Liver (tissue), 8 donors: ENCODE measurements at regions not wholly inside any gene's neighbourhood (a gene's known extent, or its start where the extent isn't known, plus 50 kb on each side); places are given as distances from the start of the nearest gene placed in this dataset.

Experiments used
- DNase-seq: peaks from one replicate; pipeline ENCODE4 v3.0.0-alpha.2; 2017; ENCODE audit warnings: low spot score
- H3K27ac ChIP-seq, 2 donors: one replicate each; pipeline ENCODE4 v1.7.0; 2013; ENCODE audit warnings: inconsistent platforms in 2 of 2, low read length in 2 of 2, control low read depth in 1 of 2, low read depth in 1 of 2, mild to moderate bottlenecking in 1 of 2
- H3K27me3 ChIP-seq, 4 donors: one replicate each; pipeline versions ENCODE4 v1.6.1 to v1.7.0; 2013; ENCODE audit warnings: low read length in 3 of 4, inconsistent platforms in 1 of 4, mild to moderate bottlenecking in 1 of 4, moderate library complexity in 1 of 4; ENCODE audit not compliant: control insufficient read depth in 4 of 4, insufficient read depth in 4 of 4
- H3K36me3 ChIP-seq, 4 donors: one replicate each; pipeline versions ENCODE4 v1.6.1 to v1.7.0; 2013; ENCODE audit warnings: low read length in 3 of 4, mild to moderate bottlenecking in 3 of 4, low read depth in 1 of 4, moderate library complexity in 1 of 4; ENCODE audit not compliant: control insufficient read depth in 4 of 4, insufficient read depth in 3 of 4
- H3K4me1 ChIP-seq, 4 donors: one replicate each; pipeline versions ENCODE4 v1.6.1 to v1.7.0; 2013; ENCODE audit warnings: low read length in 3 of 4, mild to moderate bottlenecking in 3 of 4, moderate library complexity in 1 of 4; ENCODE audit not compliant: control insufficient read depth in 4 of 4, insufficient read depth in 4 of 4
- H3K4me3 ChIP-seq, 3 donors: one replicate each; pipeline versions ENCODE4 v1.6.1 to v1.7.0; 2013; ENCODE audit warnings: low read length in 3 of 3, control low read depth in 1 of 3, low read depth in 1 of 3, mild to moderate bottlenecking in 1 of 3
- H3K9ac ChIP-seq, 2 donors: one replicate each; pipeline ENCODE4 v1.7.0; 2013; ENCODE audit warnings: low read length in 2 of 2, mild to moderate bottlenecking in 2 of 2, moderate library complexity in 2 of 2, control low read depth in 1 of 2, low read depth in 1 of 2
- H3K9me3 ChIP-seq, 4 donors: one replicate each; pipeline versions ENCODE4 v1.6.1 to v1.7.0; 2013; ENCODE audit warnings: low read length in 3 of 4; ENCODE audit not compliant: control insufficient read depth in 4 of 4
- EGR1 ChIP-seq, 2 donors: IDR thresholded peaks; 2 replicates each; pipeline ENCODE4 v1.6.1; 2016 to 2018; ENCODE audit warnings: antibody characterized with exemption in 2 of 2, low read depth in 2 of 2
- FOXA2 ChIP-seq: IDR thresholded peaks from 2 replicates; pipeline ENCODE4 v1.6.1; 2016; ENCODE audit warnings: antibody characterized with exemption
- GABPA ChIP-seq, 2 donors: IDR thresholded peaks in 1 of 2; conservative IDR thresholded peaks in 1 of 2; 2 replicates each; pipeline ENCODE4 v1.6.1; 2016; ENCODE audit warnings: antibody characterized with exemption in 2 of 2, mild to moderate bottlenecking in 1 of 2, moderate library complexity in 1 of 2
- HNF4G ChIP-seq: IDR thresholded peaks from 2 replicates; pipeline ENCODE4 v1.6.1; 2016; ENCODE audit warnings: antibody characterized with exemption
- JUND ChIP-seq, 2 donors: IDR thresholded peaks; 2 replicates each; pipeline ENCODE4 v1.6.1; 2016; ENCODE audit warnings: antibody characterized with exemption in 2 of 2
- NR2F2 ChIP-seq: IDR thresholded peaks from 2 replicates; pipeline ENCODE4 v1.6.1; 2016; ENCODE audit warnings: antibody characterized with exemption
- RAD21 ChIP-seq, 2 donors: IDR thresholded peaks; 2 replicates each; pipeline ENCODE4 v1.6.1; 2016; ENCODE audit warnings: antibody characterized with exemption in 2 of 2, mild to moderate bottlenecking in 2 of 2
- SP1 ChIP-seq: IDR thresholded peaks from 2 replicates; pipeline ENCODE4 v1.6.1; 2018; ENCODE audit warnings: antibody characterized with exemption, mild to moderate bottlenecking
- TAF1 ChIP-seq: conservative IDR thresholded peaks from 2 replicates; pipeline ENCODE4 v1.6.1; 2016; ENCODE audit warnings: antibody characterized with exemption, mild to moderate bottlenecking
- YY1 ChIP-seq: IDR thresholded peaks from 2 replicates; pipeline ENCODE4 v1.6.1; 2016; ENCODE audit warnings: antibody characterized with exemption, mild to moderate bottlenecking
- WGBS: extraction: QIAGEN DNeasy Blood & Tissue Kit; methylation state at CpG from one replicate; pipeline ENCODE4 v1.1.7; 2013; 5-methylcytosine and 5-hydroxymethylcytosine counted together
- TF ChIP-seq, protein P1 (sequence below): IDR thresholded peaks from 2 replicates; pipeline ENCODE4 v1.6.1; 2016; ENCODE audit warnings: antibody characterized with exemption
- TF ChIP-seq, protein P2 (sequence below): IDR thresholded peaks from 2 replicates; pipeline ENCODE4 v1.6.1; 2016; ENCODE audit warnings: antibody characterized with exemption
- TF ChIP-seq, protein P3 (sequence below): IDR thresholded peaks from 2 replicates; pipeline ENCODE4 v1.6.1; 2016; ENCODE audit warnings: antibody characterized with exemption
- TF ChIP-seq, protein P4 (sequence below): IDR thresholded peaks from 2 replicates; pipeline ENCODE4 v1.6.1; 2016; ENCODE audit warnings: antibody characterized with exemption, mild to moderate bottlenecking
- TF ChIP-seq, protein P5 (sequence below): fragments of 150-350 bp; IDR thresholded peaks from 2 replicates; pipeline ENCODE4 v1.5.1; 2017; ENCODE audit warnings: improper control_type of control experiment, low read depth, low read length; ENCODE audit not compliant: missing input control
- donor health status: healthy.
- donor health status: healthy.
- donor health status: healthy.
- donor health status: healthy.
- donor health status: healthy.

- no peaks in the 10 kb centered on the region for H3K36me3 ChIP-seq
- no peaks in the 10 kb centered on the region for H3K9me3 ChIP-seq
- 99% methylated on average over 2 of the region's 2 CpGs for WGBS
- H3K4me3 ChIP-seq = no peak overlapping the region
- H3K9ac ChIP-seq = no peak overlapping the region
- H3K27ac ChIP-seq = no peak overlapping the region
- TF ChIP-seq GABPA (IDR thresholded peaks at IDR 0.05 in 1 of 2, conservative IDR thresholded peaks at IDR 0.05 in 1 of 2) (no peak), YY1 (no peak), NR2F2 (no peak), SP1 (no peak), FOXA2 (no peak), EGR1 (IDR thresholded peaks at IDR 0.05; ENCODE audit: low read depth in 2 of 2) (no peak), RAD21 (IDR thresholded peaks at IDR 0.05) (no peak), HNF4G (no peak), TAF1 (no peak)
- TF ChIP-seq, protein P1, sequence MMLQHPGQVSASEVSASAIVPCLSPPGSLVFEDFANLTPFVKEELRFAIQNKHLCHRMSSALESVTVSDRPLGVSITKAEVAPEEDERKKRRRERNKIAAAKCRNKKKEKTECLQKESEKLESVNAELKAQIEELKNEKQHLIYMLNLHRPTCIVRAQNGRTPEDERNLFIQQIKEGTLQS = no peak
- TF ChIP-seq, protein P2, sequence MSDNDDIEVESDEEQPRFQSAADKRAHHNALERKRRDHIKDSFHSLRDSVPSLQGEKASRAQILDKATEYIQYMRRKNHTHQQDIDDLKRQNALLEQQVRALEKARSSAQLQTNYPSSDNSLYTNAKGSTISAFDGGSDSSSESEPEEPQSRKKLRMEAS = no peak
- TF ChIP-seq, protein P3, sequence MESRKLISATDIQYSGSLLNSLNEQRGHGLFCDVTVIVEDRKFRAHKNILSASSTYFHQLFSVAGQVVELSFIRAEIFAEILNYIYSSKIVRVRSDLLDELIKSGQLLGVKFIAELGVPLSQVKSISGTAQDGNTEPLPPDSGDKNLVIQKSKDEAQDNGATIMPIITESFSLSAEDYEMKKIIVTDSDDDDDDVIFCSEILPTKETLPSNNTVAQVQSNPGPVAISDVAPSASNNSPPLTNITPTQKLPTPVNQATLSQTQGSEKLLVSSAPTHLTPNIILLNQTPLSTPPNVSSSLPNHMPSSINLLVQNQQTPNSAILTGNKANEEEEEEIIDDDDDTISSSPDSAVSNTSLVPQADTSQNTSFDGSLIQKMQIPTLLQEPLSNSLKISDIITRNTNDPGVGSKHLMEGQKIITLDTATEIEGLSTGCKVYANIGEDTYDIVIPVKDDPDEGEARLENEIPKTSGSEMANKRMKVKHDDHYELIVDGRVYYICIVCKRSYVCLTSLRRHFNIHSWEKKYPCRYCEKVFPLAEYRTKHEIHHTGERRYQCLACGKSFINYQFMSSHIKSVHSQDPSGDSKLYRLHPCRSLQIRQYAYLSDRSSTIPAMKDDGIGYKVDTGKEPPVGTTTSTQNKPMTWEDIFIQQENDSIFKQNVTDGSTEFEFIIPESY = no peak
- TF ChIP-seq, protein P4, sequence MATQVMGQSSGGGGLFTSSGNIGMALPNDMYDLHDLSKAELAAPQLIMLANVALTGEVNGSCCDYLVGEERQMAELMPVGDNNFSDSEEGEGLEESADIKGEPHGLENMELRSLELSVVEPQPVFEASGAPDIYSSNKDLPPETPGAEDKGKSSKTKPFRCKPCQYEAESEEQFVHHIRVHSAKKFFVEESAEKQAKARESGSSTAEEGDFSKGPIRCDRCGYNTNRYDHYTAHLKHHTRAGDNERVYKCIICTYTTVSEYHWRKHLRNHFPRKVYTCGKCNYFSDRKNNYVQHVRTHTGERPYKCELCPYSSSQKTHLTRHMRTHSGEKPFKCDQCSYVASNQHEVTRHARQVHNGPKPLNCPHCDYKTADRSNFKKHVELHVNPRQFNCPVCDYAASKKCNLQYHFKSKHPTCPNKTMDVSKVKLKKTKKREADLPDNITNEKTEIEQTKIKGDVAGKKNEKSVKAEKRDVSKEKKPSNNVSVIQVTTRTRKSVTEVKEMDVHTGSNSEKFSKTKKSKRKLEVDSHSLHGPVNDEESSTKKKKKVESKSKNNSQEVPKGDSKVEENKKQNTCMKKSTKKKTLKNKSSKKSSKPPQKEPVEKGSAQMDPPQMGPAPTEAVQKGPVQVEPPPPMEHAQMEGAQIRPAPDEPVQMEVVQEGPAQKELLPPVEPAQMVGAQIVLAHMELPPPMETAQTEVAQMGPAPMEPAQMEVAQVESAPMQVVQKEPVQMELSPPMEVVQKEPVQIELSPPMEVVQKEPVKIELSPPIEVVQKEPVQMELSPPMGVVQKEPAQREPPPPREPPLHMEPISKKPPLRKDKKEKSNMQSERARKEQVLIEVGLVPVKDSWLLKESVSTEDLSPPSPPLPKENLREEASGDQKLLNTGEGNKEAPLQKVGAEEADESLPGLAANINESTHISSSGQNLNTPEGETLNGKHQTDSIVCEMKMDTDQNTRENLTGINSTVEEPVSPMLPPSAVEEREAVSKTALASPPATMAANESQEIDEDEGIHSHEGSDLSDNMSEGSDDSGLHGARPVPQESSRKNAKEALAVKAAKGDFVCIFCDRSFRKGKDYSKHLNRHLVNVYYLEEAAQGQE = no peak
- TF ChIP-seq, protein P5, sequence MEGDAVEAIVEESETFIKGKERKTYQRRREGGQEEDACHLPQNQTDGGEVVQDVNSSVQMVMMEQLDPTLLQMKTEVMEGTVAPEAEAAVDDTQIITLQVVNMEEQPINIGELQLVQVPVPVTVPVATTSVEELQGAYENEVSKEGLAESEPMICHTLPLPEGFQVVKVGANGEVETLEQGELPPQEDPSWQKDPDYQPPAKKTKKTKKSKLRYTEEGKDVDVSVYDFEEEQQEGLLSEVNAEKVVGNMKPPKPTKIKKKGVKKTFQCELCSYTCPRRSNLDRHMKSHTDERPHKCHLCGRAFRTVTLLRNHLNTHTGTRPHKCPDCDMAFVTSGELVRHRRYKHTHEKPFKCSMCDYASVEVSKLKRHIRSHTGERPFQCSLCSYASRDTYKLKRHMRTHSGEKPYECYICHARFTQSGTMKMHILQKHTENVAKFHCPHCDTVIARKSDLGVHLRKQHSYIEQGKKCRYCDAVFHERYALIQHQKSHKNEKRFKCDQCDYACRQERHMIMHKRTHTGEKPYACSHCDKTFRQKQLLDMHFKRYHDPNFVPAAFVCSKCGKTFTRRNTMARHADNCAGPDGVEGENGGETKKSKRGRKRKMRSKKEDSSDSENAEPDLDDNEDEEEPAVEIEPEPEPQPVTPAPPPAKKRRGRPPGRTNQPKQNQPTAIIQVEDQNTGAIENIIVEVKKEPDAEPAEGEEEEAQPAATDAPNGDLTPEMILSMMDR = no peak
- no peak for DNase-seq
- no peaks in the 10 kb centered on the region for H3K4me1 ChIP-seq
- H3K27me3 ChIP-seq = no peaks in the 10 kb centered on the region
These were observed 94.7 kb upstream of the SPRY1 start for GRCh38 chr4:123301923-123302322.

DNA sequence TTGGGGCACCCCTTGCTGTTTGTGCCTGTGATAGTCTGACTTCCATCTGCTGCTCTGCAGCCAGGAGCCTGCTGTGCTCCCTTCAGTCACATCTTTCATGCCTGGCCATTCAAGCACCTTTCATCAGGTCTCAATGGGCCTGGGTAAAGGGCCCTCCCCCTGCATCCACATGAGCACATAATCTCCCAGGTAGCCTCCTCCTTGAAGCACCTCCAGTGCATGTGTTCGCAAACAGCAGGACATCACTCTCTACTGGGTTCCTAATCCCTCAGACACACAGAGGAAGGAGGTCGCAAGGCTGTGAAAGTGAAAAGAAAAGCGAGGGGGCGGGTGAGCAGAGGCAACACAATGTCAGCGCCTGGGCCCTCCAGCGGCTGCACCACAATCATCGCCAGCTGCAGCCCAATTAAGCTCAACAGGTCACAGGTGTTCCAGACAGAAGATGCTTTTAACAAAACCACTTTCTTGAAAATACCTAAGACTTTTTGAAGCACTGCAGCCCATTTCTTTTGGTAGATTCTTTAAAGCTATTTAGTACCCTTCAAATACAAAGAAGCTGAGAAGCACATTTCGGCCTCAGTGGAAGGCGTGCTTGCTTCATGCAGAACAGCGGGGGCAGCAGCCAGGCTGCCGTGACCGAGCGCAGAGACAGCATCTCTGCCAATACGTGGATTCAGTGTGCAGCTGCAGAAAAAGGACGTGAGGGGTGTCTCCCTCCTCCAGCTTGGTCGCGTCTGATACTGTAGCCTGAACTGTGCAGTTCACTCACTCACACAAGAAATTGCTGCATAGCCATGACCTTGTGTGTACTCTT lies 92.2 kb upstream of the SPRY1 start:
- H3K27me3 ChIP-seq = no peaks in the 10 kb centered on the region
- H3K27ac ChIP-seq = no peak overlapping the region
- WGBS = 89% methylated on average over 17 of the region's 17 CpGs
- H3K4me3 ChIP-seq = no peak overlapping the region
- no peak for TF ChIP-seq JUND (IDR thresholded peaks at IDR 0.05)
- TF ChIP-seq RAD21 (IDR thresholded peaks at IDR 0.05) = no peak
- no peaks in the 10 kb centered on the region for H3K9me3 ChIP-seq
- H3K4me1 ChIP-seq = no peaks in the 10 kb centered on the region
- no peak for DNase-seq
- no peak overlapping the region for H3K9ac ChIP-seq
- H3K36me3 ChIP-seq = no peaks in the 10 kb centered on the region
